Hindlimb muscle (tissue), 1 donor: ENCODE measurements at regions not wholly inside any gene's neighbourhood (a gene's known extent, or its start where the extent isn't known, plus 50 kb on each side); places are given as distances from the start of the nearest gene placed in this dataset.

Experiments used
- DNase-seq: peaks from one replicate; pipeline ENCODE4 v3.0.0-alpha.2; 2013

- DNase-seq = no peak
Measured at GRCh38 chr2:234673961-234674759, 177.3 kb upstream of the ARL4C start.

DNA sequence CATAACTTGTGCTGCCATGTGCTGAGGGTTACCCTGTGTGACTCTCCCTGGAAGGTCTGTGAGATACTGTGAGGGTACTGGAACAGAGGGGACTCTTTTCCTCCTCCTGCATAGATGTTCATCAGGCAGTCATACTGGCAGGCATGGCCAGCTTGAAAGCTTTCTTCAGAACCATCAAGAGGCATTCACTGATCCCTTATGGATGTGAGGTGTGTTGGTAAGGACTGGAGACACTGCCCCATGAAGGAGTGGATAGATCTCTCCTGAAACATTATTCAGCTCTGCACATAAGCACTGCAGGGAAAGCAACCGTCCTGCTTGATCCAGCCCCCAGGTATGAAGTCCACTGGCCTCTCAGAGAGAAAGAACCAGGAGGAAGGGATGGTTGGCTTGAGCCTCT lies 176.6 kb upstream of the ARL4C start:
- DNase-seq = no peak

- no peak for DNase-seq
Measured at GRCh38 chr2:234672498-234673150, 175.7 kb upstream of the ARL4C start.

DNA sequence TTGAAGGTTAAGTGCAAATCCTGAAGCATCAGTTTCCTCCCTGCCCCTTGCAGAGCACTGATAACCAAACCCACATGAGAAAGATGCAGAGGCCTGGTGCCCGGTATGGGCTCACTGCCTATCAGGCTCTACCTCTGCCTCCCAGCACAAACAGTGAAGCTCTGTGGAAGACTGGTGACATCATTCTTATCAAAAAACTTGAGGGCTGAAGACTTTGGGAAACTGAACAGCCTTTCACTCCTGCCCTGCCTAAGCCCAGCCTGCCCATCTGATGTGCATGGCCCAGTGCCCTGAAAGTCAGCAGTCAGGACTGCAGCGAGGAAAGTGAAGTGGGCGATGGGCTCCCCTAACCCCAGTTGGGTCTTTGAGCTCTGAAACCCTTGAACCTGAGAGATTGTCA lies 174.8 kb upstream of the ARL4C start:
- no peak for DNase-seq

- no peak for DNase-seq
Measured at GRCh38 chr2:234671231-234671630, 174.3 kb upstream of the ARL4C start.

DNA sequence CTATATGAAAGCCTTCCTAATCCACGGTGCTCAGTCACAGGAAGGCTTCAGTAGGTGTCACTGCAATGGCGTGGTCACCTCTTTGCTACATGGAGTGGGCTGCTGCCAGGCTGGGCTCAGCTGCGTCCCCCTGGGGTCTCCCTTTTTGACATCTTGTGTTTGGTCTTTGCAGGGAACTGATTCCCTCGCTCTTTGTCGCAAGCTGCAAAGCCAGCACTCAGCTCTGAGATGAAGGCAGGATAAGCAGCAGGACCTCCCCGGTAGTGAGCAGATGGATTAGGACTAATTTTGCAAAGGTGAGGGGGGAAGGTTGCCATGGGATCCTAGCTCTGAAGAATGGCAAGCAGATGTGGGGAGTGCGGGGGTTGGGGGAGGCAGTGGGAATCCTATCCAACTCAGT lies 173.9 kb upstream of the ARL4C start:
- no peak for DNase-seq

GRCh38 chr2:234670052-234670451 lies 173.2 kb upstream of the ARL4C start:
- DNase-seq = no peak

DNA sequence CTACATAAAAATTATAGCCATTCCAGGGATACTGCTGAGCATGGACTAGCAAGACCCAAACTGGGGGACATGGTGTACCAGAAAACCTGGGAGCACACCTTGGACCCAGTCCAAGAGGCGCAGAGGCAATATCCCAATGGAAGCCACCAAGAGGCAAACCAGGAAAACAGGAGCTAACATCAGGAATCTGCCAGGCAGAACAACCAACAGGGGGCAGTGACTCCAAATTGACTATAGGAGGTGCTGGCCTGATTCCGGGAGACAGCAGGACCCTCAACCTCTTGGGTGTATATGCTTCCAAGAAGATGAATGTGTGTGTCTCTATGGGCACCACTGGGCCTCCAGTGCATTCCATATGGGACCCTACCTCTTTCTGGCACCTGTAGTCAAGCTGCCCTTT lies 172.7 kb upstream of the ARL4C start:
- DNase-seq = no peak

DNA sequence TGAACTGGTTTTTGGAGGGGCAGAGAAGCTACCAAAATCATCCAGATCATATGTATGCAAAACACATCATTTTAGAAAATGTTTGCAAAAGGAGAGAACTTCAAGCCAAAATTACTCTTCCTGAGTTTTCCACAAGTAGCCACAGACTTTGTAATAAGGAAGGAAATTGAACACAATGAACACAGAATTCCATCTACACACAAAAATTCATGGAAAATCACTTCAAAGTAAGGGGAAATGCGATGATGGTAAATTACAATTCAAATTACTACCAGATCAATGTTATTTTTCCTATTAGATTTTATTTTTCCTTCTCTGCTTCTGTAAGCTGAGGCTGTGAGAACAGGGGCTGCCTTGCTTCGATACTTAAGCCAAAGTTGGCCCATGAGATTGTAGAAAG lies 172.1 kb upstream of the ARL4C start:
- DNase-seq = no peak

DNA sequence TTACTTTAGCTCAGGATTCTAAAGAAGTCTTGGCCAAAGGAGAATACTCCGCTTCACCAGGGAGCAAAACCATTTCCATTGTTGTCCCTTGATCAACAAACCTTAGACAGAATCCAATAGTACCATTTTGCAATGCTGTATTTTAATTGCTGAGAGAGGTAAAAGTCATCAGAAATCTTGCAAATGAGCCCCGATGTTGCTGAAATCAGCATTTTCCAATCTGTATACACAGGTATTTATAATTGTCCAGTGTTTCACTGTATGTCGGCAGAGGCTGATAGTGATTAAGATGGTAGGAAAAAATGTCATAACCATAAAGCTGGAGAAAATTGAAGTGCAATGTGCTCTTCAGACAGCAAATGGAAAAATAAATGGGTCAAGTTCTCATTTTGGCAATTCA lies 170.0 kb upstream of the ARL4C start:
- DNase-seq = no peak

- no peak for DNase-seq
Measured at GRCh38 chr2:234665304-234665703, 168.4 kb upstream of the ARL4C start.

GRCh38 chr2:234661849-234662248 lies 165.0 kb upstream of the ARL4C start:
- no peak for DNase-seq

DNA sequence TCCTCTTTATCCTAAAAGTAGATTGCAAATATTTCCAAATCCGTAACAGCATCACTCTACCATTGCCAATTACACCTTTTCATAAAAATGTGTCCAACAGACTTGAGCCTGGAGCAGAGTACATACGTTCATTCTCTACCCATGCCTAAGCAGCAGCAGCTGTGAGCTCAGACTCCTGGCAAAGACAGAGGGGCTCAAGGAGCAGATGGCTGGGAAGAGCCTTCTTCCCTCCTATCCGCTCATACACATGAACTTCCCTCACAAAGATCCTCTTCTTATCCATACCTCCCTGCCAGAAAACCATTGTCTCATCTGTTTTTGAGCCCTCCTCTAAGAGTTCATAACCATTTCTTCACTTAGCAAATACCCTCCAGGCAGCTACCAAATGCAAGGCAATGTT lies 164.3 kb upstream of the ARL4C start:
- DNase-seq = peak; percentile 29

DNA sequence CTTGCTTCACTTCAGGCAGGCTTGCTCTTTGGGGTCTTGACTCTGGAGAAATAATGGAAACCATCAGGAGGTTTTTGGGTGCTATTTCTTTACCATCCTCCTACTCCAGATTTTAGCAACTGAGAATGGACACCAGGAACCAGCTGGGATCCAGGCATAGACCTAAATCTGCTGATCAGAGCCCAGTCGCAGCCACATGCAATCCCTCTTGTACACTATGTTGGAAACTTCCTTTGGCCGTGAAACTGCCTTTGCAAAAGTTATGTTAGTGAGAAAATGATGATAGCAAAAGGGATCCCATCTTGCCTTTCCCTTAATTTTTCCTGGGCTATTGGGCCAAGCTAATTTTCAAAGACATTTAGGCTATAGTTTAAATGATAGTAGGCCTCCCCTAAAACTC lies 158.8 kb upstream of the ARL4C start:
- DNase-seq = no peak

- no peak for DNase-seq
Measured at GRCh38 chr2:234650911-234651310, 154.0 kb upstream of the ARL4C start.

DNA sequence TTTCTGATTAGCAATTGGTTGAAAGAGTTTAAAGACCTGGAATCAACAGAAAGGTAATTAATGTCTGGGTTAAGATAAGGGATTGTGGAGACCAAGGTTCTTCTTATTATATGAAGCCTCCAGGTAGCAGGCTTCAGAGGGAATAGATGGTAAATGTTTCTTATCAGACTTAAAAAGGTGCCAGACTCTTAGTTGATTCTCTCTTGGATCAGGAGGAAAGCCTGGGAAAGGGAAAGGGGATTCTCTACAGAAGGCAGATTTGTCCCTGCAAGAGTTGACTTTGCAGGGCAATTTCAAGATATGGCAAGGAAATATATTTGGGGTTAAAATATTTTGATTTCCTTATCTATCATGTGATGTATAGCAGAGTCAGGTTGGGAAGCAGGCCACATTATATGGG lies 153.1 kb upstream of the ARL4C start:
- DNase-seq = no peak

GRCh38 chr2:234643407-234643806 lies 146.5 kb upstream of the ARL4C start:
- DNase-seq = no peak

DNA sequence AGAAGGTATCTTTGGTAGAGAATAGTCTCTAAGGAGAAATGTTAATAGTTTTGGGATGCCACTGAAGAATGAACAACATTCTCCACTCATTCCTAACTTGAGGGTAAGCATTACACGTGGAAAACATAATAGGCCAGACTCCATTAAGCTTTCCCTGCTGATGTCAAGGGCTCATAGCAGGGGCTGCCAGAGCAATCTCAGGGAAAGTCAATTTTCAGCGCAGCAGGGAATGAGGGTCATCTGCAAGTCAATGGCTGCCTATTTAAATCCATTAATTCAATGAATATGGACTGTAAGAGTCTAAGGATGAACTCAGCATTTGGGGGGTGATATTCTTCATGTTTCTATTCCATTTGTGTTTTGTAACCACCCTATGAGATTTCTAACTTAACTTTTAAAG lies 144.2 kb upstream of the ARL4C start:
- DNase-seq = no peak

GRCh38 chr2:234640657-234641056 lies 143.8 kb upstream of the ARL4C start:
- no peak for DNase-seq

GRCh38 chr2:234638966-234639365 lies 142.1 kb upstream of the ARL4C start:
- no peak for DNase-seq

GRCh38 chr2:234635284-234635683 lies 138.4 kb upstream of the ARL4C start:
- no peak for DNase-seq

DNA sequence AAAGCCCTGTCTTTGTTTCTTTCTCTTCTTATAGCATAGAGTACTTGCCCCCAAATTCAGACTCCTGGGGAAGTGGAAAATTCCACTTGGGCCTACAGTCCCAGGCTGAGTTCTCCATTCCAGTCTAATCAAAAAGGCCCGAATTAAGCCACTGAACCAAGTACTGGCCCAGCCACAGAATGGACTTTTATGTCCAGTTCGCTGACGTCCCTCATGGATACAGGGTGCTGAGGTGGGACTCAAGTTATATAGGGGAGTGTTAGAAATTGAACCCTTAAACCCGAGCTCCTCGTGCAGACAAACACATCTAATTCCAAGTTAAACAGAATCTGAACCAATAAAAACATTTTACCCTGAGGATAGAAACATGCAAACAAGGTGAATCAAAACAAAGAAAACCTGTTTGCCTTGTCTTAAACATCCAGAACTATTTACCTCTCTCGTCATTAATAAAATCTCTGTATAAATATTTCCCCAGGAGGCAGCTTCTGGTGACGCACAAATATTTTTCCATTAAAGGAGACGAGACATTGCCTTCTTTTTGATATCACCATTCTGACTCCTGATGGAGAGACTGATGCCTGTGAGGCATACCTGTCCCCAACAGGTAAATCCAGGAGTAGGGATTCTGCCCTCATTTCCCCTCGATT lies 136.8 kb upstream of the ARL4C start:
- no peak for DNase-seq

DNA sequence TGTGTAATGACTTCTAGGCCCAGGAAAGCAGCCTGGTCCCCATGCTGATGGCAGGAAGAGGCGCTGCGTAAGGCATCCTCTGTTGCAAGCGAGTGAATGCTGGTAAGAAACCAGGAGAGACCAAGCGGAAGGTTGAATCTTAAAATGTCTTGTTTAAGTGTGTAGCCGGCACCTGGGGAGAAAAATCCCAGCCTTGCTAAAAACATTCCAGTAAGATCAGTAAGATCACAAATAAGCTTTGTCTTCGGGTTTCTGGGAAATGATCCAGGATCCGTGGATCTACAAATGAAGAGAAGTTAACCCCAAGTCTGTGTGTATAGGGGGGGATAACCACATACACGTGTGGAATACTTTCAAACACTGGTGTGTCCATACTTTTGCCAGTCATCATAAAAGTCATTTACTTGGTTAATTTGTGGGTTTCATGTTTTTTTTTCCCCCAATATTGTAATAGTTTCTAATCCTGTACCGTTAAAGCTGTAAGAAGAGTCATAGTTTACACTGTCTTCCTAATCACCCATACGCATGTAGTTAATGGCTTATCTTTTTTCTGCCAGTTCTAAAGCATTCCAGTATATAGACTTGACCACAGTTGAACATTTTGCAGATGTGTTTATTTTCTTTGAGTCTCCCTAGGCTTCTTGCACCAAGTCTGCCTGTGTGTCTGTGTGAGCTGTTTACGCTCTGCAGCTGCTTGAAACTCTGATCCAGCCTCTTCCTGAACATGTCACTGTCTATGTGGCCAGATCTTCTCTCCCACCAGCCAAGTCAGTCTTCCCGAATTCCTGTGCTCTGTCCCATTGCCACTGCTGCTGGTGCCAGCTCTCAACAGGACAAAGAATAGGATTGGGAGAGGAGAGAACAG lies 135.9 kb upstream of the ARL4C start:
- DNase-seq = peak; percentile 16
